Neutrophil (primary cell): ENCODE measurements at regions not wholly inside any gene's neighbourhood (a gene's known extent, or its start where the extent isn't known, plus 50 kb on each side); places are given as distances from the start of the nearest gene placed in this dataset.
"Not testable (repeated sequence)": the region's sequence is repeated elsewhere in the genome, so short reads cannot be mapped to it uniquely, and the experiment has no call there.

Experiments
- H3K27ac ChIP-seq: fragments of 200-600 bp; sonication (generic); 2 replicates; pipeline ENCODE4 v1.5.1; 2016; ENCODE audit warnings: mild to moderate bottlenecking, moderate library complexity
- H3K27me3 ChIP-seq: fragments of 200-600 bp; sonication (generic); 2 replicates; pipeline ENCODE4 v1.6.0; 2016; ENCODE audit warnings: mild to moderate bottlenecking
- H3K36me3 ChIP-seq: fragments of 200-600 bp; sonication (generic); 2 replicates; pipeline ENCODE4 v1.5.1; 2017
- H3K4me1 ChIP-seq, 2 experiments: fragments of 200-600 bp in 1 of 2; sonication (generic) in 1 of 2; 1 replicate in 1 of 2; 2 replicates in 1 of 2; pipeline versions ENCODE4 v1.5.1 to v1.6.1; 2013 to 2016; ENCODE audit warnings: low read depth in 1 of 2, low read length in 1 of 2, mild to moderate bottlenecking in 1 of 2, moderate library complexity in 1 of 2; ENCODE audit not compliant: control insufficient read depth in 1 of 2, insufficient read depth in 1 of 2
- H3K4me3 ChIP-seq, 2 experiments: fragments of 200-600 bp in 1 of 2; sonication (generic) in 1 of 2; 1 replicate in 1 of 2; 2 replicates in 1 of 2; pipeline ENCODE4 v1.5.1; 2013 to 2016; ENCODE audit warnings: low read depth in 1 of 2, low read length in 1 of 2, mild to moderate bottlenecking in 1 of 2, moderate library complexity in 1 of 2
- H3K9me3 ChIP-seq: fragments of 200-600 bp; sonication (generic); 2 replicates; pipeline ENCODE4 v1.5.1; 2016
- TF ChIP-seq, protein P1 (sequence below): fragments of 200-600 bp; sonication (generic); IDR thresholded peaks from 2 replicates; pipeline ENCODE4 v1.5.1; 2016; ENCODE audit warnings: antibody characterized with exemption

GRCh38 chr12:75943730-75944096 lies 87.9 kb downstream of the PHLDA1 start:
- Histone ChIP-seq H3K9me3 (no peaks in the 10 kb centered on the region), H3K27me3 (peaks cover 14% of the 10 kb centered on the region), H3K4me1 (peaks cover 0 to 4% of the 10 kb centered on the region in 2 experiments), H3K27ac (no peak overlapping the region), H3K36me3 (no peaks in the 10 kb centered on the region), H3K4me3 (no peak overlapping the region)
- TF ChIP-seq, protein P1, sequence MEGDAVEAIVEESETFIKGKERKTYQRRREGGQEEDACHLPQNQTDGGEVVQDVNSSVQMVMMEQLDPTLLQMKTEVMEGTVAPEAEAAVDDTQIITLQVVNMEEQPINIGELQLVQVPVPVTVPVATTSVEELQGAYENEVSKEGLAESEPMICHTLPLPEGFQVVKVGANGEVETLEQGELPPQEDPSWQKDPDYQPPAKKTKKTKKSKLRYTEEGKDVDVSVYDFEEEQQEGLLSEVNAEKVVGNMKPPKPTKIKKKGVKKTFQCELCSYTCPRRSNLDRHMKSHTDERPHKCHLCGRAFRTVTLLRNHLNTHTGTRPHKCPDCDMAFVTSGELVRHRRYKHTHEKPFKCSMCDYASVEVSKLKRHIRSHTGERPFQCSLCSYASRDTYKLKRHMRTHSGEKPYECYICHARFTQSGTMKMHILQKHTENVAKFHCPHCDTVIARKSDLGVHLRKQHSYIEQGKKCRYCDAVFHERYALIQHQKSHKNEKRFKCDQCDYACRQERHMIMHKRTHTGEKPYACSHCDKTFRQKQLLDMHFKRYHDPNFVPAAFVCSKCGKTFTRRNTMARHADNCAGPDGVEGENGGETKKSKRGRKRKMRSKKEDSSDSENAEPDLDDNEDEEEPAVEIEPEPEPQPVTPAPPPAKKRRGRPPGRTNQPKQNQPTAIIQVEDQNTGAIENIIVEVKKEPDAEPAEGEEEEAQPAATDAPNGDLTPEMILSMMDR, result no peak

DNA sequence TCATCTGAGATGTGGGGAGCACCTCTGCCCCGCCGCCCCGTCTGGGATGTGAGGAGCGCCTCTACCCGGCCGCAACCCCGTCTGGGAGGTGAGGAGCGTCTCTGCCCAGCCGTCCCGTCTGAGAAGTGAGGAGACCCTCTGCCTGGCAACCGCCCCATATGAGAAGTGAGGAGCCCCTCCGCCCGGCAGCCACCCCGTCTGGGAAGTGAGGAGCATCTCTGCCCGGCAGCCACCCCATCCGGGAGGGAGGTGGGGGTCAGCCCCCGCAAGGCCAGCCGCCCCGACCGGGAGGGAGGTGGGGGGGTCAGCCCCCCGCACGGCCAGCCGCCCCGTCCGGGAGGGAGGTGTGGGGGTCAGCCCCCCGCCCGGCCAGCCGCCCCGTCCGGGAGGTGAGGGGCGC lies 89.9 kb downstream of the PHLDA1 start:
- H3K27ac ChIP-seq, H3K4me1 ChIP-seq, H3K4me3 ChIP-seq, H3K36me3 ChIP-seq, H3K9me3 ChIP-seq: not testable (repeated sequence)
- H3K27me3 ChIP-seq, result peaks cover 35% of the 10 kb centered on the region

GRCh38 chr12:75939016-75939642 lies 92.4 kb downstream of the PHLDA1 start:
- H3K27me3 ChIP-seq, result peaks cover 54% of the 10 kb centered on the region
- H3K9me3 ChIP-seq, result no peaks in the 10 kb centered on the region
- no peak overlapping the region for H3K27ac ChIP-seq
- H3K4me3 ChIP-seq, result no peak overlapping the region
- TF ChIP-seq, protein P1, result no peak
- no peaks in the 10 kb centered on the region for H3K4me1 ChIP-seq
- no peaks in the 10 kb centered on the region for H3K36me3 ChIP-seq

DNA sequence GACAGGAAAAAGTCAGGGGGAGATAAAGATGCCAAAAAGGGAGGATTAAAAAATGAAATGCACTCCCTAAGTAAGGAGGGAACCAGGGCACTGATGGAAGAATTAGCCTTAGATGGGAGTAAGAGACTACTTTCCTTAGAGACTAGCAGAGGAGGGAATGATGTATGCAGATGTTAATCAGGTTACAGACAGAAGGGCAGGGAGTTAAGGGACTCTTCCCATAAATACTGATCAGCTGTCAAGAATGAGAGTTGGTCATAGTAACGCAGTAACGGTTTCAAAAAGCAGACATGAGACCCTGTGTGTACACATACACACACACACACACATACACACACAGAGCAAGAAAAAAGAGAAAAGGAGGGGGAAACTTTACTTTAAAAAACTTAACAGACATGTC lies 93.4 kb downstream of the PHLDA1 start:
- Histone ChIP-seq H3K4me1 (peaks cover 3 to 5% of the 10 kb centered on the region in 2 experiments), H3K36me3 (no peaks in the 10 kb centered on the region), H3K27me3 (peaks cover 56% of the 10 kb centered on the region), H3K4me3 (no peak overlapping the region), H3K9me3 (no peaks in the 10 kb centered on the region), H3K27ac (no peak overlapping the region)
- TF ChIP-seq, protein P1, result no peak

- peaks cover 62% of the 10 kb centered on the region for H3K27me3 ChIP-seq
- H3K27ac ChIP-seq, result no peak overlapping the region
- H3K4me1 ChIP-seq, result peaks cover 3 to 5% of the 10 kb centered on the region in 2 experiments
- no peak overlapping the region for H3K4me3 ChIP-seq
- no peaks in the 10 kb centered on the region for H3K36me3 ChIP-seq
- TF ChIP-seq, protein P1, result no peak
- no peaks in the 10 kb centered on the region for H3K9me3 ChIP-seq
These were observed 94.1 kb downstream of the PHLDA1 start for GRCh38 chr12:75937486-75937885.

DNA sequence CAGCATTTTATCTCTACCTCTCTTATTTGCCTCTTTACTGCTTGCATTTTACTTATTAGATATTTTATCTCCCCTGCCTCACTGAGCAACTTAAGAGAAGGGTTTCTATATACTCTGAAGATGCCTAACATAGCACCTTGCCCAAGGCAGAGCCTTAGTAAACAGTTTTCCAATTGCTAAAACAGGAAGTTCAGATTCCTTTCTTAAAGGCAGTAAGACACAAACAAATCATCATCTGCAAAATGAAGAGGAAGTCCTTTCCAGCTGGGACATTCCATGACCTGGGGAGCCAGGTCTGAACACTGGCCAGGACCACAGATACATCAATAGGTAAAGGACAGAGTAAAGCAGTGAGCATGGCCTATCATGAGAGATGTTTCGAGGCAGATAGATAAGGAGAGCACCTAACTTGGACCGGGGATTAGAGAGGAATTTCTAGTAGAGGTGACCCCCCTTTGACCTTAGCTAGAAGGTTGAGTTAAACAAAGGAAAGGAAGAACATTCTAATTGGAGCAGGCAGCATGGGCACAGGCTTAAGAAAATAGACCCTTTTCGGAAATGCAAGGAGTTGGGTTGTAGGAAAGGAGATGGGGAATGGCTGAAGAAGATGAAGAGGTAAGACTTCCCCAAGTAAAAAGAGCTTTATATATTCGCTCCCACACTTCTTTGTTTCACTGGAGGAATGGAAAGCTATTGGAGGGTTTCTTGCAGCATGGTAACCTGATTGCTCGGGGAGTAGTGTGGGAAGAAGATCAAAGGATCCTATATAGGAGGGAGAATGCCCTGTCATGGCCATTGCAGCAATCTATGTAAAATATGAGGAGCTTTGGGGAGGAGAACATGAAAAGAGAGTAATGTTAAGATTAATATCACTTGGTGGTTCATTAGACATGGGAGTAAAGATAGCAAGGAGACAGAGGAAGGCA lies 94.8 kb downstream of the PHLDA1 start:
- Histone ChIP-seq H3K27ac (no peak overlapping the region), H3K36me3 (no peaks in the 10 kb centered on the region), H3K4me3 (no peak overlapping the region), H3K27me3 (peaks cover 67% of the 10 kb centered on the region), H3K4me1 (peaks cover 3 to 5% of the 10 kb centered on the region in 2 experiments), H3K9me3 (no peaks in the 10 kb centered on the region)
- TF ChIP-seq, protein P1, result no peak
